ENCODE measurements at regions not wholly inside any gene's neighbourhood (a gene's known extent, or its start where the extent isn't known, plus 50 kb on each side); places are given as distances from the start of the nearest gene placed in this dataset.
"Not testable (repeated sequence)": the region's sequence is repeated elsewhere in the genome, so short reads cannot be mapped to it uniquely, and the experiment has no call there.

GRCh38 chr22:48492366-48493320 lies 1335.0 kb downstream of the BRD1 start:
- no peak for DNase-seq (ENCODE audit: extremely low read depth in 1 of 2, low read depth in 1 of 2)

- no peak for DNase-seq (ENCODE audit: extremely low read depth in 1 of 2, low read depth in 1 of 2)
Observed at GRCh38 chr22:48491451-48491941, 1336.2 kb downstream of the BRD1 start.

DNA sequence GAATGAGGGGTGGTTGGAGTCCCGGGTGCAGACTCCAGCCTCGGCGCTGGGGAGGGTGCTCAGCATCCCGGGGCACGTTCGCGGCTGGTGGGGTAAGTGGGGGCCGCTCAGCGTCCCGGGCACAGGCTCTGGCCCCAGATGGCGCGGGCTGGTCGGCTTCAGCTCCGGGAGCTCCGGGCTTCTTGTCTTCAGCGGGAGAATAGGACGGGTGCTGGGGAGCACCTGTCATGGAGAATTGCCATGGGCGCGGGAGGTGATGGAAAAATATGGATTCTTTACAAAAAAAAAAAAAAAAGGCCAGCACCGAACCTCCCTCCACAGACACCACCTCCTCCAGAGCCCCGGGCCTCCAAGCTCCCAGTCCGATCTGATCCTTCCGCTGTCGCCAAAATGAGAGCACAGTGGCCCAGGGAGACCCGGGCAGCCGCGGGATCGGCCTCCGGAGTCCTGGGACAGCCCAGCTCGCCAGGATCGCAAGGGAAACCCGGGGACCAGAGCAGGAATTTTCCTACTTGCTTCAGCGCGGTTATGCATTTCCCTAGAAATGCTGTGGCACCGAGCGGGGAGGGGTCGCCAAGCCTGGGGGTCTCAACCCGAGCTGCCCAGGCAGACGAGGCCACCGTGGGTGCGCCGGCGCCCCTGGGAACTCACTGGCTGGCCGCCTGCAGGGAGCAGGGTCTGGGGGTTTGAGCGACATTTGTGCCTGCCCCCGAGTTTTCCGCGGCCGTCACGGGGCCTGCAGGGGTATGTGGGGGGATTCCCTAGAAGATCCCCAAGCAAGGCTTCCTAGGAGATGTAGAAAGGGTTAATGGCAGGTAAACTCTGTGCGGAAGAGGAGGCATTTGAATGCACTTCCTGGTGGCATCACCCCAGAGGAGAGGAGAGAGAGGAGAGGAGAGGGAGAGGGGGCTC lies 1336.9 kb downstream of the BRD1 start:
- no peak for DNase-seq (ENCODE audit: extremely low read depth in 1 of 2, low read depth in 1 of 2)

DNA sequence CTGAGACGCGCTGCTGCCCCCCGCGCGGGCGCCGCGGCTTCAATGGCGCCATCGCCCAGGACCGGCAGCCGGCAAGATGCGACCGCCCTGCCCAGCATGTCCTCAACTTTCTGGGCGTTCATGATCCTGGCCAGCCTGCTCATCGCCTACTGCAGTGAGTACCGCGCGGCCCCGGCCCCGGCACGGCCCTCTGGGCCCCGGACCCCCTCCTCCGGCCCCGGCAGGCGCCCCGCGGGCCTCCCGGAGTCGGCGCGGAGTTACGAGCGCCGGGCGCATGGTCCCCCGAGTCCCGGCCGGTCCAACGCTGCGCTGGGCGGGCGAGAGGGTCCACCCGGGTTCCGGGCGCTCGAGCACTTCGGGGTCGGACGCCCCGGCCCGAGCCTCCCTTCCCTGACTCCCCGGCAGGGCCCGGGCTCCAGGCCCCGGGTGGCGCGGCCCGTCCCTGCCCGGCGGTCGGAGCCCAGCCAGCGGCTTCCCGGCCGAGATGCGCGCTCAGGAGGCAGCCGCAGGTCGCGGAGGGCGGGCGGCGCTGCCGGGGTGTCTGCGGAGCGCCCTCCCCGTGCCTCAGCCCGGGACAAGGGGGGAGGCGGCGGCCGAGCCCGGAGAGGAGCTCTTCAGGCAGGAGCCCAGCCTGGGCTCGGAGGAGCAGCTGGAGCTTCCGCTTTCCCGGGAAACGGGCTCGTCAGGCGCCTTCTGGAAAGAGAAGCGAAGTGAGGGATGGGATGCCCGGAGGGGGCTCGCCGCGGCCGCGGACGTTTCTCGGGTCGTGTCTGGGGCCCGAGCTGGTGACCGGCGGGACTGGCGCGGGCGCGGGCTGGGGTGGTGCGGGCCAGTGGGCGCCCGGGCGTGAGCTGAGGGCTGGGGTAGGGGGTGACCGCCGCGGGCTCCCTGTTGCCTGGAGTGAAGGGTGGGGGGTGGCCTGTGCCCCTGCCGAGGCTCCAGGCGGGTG lies 1337.8 kb downstream of the BRD1 start:
- DNase-seq (ENCODE audit: extremely low read depth in 1 of 2, low read depth in 1 of 2), result no peak

DNA sequence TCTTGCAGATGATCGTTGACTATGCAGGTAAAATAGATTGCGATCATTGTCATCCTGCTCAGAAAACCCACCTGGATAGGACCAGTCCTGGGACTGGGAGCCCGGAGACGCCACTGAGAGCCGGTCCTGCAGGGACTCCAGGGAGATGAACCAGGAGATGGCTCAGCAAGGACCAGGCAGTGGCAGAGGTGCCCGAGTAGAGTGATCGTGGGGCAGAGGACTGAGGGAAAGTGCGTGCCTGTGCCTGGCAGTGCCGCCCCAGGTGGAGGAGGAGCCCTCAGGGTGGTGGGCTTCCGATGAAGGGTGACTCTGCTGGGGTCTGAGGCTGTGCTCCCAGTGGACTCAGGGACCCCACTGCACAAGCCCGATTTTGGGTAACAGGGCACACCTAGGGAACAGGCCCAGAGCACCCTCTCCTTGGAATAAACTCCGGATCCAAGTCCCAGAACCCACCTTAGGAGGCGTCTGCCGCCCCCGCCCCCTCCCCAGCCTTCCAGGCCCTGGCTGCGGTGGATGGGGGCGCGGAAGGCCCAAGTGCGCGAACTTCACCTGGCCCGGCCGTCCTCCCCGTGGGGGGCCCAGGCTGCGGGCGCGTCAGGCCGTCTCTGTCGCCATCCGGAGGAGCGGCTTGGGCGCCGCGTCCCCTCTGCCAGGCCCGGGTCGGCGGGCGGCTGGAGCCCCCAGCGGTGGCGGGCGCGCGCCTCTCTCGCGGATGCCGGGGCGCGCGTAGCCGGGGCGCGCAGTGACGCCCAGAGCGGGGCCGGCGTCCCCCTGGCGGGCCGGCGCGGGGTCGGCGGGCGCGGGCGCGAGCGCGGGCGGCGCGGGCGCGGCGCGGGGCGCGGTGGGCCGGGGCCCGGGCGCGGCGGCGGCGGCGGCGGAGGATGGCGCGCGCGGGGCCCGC lies 1338.8 kb downstream of the BRD1 start:
- DNase-seq (ENCODE audit: extremely low read depth in 1 of 2, low read depth in 1 of 2), result no peak

DNA sequence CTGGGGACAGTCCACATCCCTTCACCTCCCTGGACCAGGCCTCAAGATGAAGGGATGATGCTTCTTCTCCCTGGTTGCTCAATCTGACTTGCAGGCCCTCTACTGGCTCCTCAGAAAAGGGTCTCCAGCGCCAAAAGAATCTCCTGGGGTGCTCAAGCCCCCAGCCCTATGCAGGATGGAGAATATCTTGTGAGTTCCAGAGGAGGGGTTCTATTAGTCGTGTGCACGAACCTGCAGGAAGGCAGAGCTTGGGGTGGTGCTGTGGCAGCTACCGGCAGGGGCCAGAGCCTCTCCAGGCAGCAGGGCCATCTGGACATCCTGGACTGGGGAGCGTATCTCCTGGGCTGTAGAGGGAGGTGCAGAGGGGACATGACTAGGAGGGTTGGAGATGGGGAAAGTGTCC lies 1339.5 kb downstream of the BRD1 start:
- DNase-seq (ENCODE audit: extremely low read depth in 1 of 2, low read depth in 1 of 2), result no peak

GRCh38 chr22:48486558-48486957 lies 1341.1 kb downstream of the BRD1 start:
- DNase-seq (ENCODE audit: extremely low read depth in 1 of 2, low read depth in 1 of 2), result no peak

GRCh38 chr22:48486134-48486532 lies 1341.5 kb downstream of the BRD1 start:
- no peak for DNase-seq (ENCODE audit: extremely low read depth in 1 of 2, low read depth in 1 of 2)

DNA sequence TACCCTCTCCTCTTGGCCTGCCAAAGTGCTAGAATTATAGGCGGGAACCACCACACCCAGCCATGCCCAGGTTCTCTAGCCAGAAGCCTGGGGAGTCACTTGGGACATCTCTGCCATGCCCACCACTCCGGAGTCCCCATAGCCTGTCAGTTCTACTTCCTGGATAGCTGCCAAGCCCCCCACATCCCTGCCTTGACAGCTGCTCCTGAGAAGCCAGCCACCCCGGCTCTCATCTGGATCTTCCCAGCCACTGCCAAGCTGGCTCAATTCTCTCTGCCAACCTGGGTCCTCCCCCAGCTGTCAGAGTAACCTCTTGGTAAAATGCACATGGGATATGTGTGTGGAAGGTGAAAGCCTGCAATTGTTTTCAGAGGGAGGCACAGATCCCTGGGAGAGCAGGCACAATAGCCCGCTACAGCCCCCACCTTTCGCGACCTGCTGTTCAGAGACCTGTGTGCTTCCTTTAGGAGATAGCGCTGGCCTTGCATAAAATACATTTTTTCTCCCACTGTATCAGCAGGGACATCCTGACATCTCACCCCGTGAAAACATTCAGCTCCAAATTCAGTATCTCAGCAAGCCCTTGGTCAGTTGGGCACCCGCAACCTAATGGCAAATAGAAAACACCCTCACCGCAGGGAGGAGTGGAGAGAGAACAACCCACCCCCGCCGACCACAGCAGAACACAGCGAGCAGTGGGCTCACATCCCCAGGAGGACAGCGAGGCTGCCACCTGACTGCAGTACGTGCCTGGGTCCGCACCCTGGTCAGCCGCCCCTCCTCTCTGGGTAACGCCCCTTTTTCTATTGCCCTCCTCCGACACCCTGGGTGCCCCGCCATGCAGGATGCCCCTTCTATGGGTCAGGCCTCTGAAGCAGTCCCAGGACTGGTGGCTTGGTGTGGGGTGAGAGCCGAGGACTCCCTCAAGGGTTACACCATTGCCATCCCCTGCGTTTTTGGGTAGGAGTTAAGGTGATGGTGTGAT lies 1342.2 kb downstream of the BRD1 start:
- no peak for DNase-seq (ENCODE audit: extremely low read depth in 1 of 2, low read depth in 1 of 2)

- no peak for DNase-seq (ENCODE audit: extremely low read depth in 1 of 2, low read depth in 1 of 2)
Observed at GRCh38 chr22:48483764-48484528, 1343.7 kb downstream of the BRD1 start.

- DNase-seq (ENCODE audit: extremely low read depth in 1 of 2, low read depth in 1 of 2), result no peak
Observed at GRCh38 chr22:48482771-48483170, 1344.9 kb downstream of the BRD1 start.

- DNase-seq (ENCODE audit: extremely low read depth in 1 of 2, low read depth in 1 of 2), result not testable (repeated sequence)
Observed at GRCh38 chr22:48482198-48482597, 1345.5 kb downstream of the BRD1 start.

DNA sequence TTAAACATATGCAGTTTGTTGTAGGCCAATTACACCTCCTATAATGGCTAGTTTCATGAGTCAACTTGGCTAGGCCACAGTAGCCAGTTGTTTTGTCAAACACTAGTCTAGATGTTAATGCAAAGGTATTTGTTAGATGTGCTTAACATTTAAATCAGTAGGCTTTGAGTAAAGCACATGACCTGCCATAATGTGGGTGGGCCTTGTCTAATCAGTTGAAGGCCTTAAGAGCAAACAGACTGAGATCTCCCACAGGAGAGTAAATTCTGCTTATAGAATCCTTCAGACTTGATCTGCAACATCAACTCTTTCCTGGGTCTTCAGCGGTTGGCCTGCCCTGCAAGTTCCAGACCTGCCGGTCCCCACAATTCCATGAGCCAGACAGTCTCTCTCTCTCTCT lies 1345.9 kb downstream of the BRD1 start:
- DNase-seq (ENCODE audit: extremely low read depth in 1 of 2, low read depth in 1 of 2), result no peak

GRCh38 chr22:48478529-48479265 lies 1349.0 kb downstream of the BRD1 start:
- DNase-seq (ENCODE audit: extremely low read depth in 1 of 2, low read depth in 1 of 2), result no peak

DNA sequence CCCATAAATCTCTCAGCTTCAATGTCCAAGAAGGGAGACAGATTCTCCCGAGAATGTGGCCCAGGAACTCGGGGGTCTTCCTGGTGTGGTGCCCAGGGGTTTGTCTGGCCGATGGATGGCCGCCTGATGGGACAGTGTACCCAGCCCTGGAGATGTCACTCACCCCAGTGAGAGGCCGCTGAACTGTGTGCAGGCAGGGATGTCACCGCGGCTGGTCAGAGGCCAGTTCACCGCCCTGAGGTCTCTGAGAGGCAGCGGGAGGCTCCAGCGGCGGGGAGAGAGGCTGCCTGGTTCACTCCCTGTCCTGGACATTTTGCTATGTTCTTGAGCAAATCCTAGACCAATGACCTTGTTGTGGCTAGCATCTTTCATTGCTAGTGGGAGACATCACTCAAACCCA lies 1349.5 kb downstream of the BRD1 start:
- DNase-seq (ENCODE audit: extremely low read depth in 1 of 2, low read depth in 1 of 2), result no peak

GRCh38 chr22:48477031-48477721 lies 1350.5 kb downstream of the BRD1 start:
- no peak for DNase-seq (ENCODE audit: extremely low read depth in 1 of 2, low read depth in 1 of 2)
